ENCODE measurements at regions not wholly inside any gene's neighbourhood (a gene's known extent, or its start where the extent isn't known, plus 50 kb on each side); places are given as distances from the start of the nearest gene placed in this dataset.

DNA sequence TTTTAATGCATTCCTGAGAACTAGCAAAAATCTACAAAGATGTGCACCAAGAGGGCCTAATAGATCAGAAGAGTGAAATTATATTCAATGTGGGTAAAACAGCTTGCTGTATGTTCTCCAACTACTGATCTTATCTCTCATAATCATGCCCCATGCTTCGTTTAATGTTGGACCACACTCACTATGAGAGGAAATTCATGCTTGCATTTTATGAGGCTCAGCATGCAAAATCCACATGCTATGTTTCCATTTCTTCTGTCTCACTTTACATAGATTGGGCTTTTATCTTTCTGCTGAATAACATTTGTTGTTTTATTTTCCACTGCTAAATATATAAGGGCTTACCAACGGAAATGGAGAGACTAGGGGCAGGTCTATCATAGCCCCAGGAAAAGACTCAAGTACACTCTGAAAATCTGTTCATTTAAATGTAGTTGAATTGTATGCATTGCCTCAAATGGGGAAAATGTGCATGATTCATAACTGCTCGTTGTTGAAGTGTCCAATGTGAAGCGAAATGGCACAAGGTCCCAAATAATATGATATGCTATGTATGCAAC is 474.2 kb downstream of the EFNA5 start:
- Histone ChIP-seq H3K27ac (ENCODE audit: insufficient read depth, low read length) (no peak overlapping the region), H3K79me1 (ENCODE audit: low read depth in 1 of 2, low read length in 2 of 2) (no peaks in the 10 kb centered on the region), H2BK20ac (ENCODE audit: low read depth, low read length) (no peak overlapping the region), H4K91ac (ENCODE audit: insufficient read depth, low read depth, low read length) (no peak overlapping the region), H3K36me3 (ENCODE audit: control insufficient read depth, insufficient read depth, low read length) (no peaks in the 10 kb centered on the region), H4K20me1 (ENCODE audit: insufficient read depth, low read length) (no peaks in the 10 kb centered on the region), H3K4ac (ENCODE audit: low read depth, low read length) (no peak overlapping the region), H2BK5ac (ENCODE audit: low read depth, low read length, poor library complexity, severe bottlenecking) (no peak overlapping the region), H3K23ac (ENCODE audit: low read depth, low read length) (no peak overlapping the region), H3K9ac (ENCODE audit: low read depth, low read length) (no peak overlapping the region), H3K14ac (replicated peaks; ENCODE audit: low read depth, low read length) (no peak overlapping the region), H3K9me3 (ENCODE audit: control insufficient read depth, insufficient read depth, low read length) (no peaks in the 10 kb centered on the region), H2BK15ac (ENCODE audit: low read depth, low read length) (no peak overlapping the region), H2AK9ac (replicated peaks; ENCODE audit: low read depth, low read length, poor library complexity) (no peak overlapping the region), H3K27me3 (ENCODE audit: control insufficient read depth, insufficient read depth, low read length) (no peaks in the 10 kb centered on the region), H3K4me3 (ENCODE audit: insufficient read depth, low read depth, low read length) (no peak overlapping the region), H2AK5ac (ENCODE audit: low read depth, low read length) (no peak overlapping the region), H2AFZ (replicated peaks; ENCODE audit: low read length, poor library complexity) (no peak overlapping the region), H3K9me1 (ENCODE audit: insufficient read depth, low read length) (no peaks in the 10 kb centered on the region), H4K5ac (ENCODE audit: low read depth, low read length) (no peak overlapping the region), H2BK120ac (ENCODE audit: low read depth, low read length) (no peak overlapping the region), H3K18ac (ENCODE audit: low read depth, low read length) (no peak overlapping the region), H4K8ac (ENCODE audit: low read depth in 2 of 2, low read length in 2 of 2) (no peak overlapping the region), H3K56ac (ENCODE audit: extremely low read depth, insufficient read depth, low read length) (no peak overlapping the region), H3K4me1 (ENCODE audit: control insufficient read depth, insufficient read depth, low read length) (no peaks in the 10 kb centered on the region), H3K4me2 (ENCODE audit: low read depth, low read length) (no peak overlapping the region)
- in situ Hi-C loops (cut with MboI; ENCODE audit: low sequenced_read_pairs) (no loop called here), intact Hi-C loops (cut with micrococcal nuclease) (no loop called here), dilution Hi-C loops (cut with HindIII; ENCODE audit: low sequenced_read_pairs, unreplicated experiment) (no loop called here)
- CTCF ChIA-PET, result interaction anchor here (0.5 kb wide), 1 partner anchor 180 kb away, joined by 3 read pairs; no protein-coding TSS in a partner anchor
- no peak for ATAC-seq (ENCODE audit: low read depth)
- POLR2A ChIA-PET (ENCODE audit: unreplicated experiment), result no interaction called here
- no TSS peak for BruUV-seq (replicated peaks)
- no peak for DNase-seq
- no CpG with 5 or more reads among the region's 4 CpGs for WGBS, 2 experiments (ENCODE audit: extremely low coverage in 2 of 2, insufficient read length in 1 of 2)
- TF ChIP-seq RFX5 (IDR thresholded peaks at IDR 0.05; ENCODE audit: low read depth, low read length) (no peak), CHD1 (IDR thresholded peaks at IDR 0.05; ENCODE audit: low read depth, low read length) (no peak), MXI1 (IDR thresholded peaks at IDR 0.05; ENCODE audit: borderline replicate concordance, low read depth, low read length) (no peak), MAZ (IDR thresholded peaks at IDR 0.05; ENCODE audit: borderline replicate concordance, low read depth, low read length) (no peak), SMC3 (IDR thresholded peaks at IDR 0.05; ENCODE audit: low read depth, low read length) (no peak), RCOR1 (IDR thresholded peaks at IDR 0.05; ENCODE audit: insufficient replicate concordance, low read length) (no peak), POLR2A (IDR thresholded peaks at IDR 0.05; ENCODE audit: low read depth, low read length) (no peak), FOS (IDR thresholded peaks at IDR 0.05; ENCODE audit: low read depth, low read length) (no peak), BHLHE40 (IDR thresholded peaks at IDR 0.05; ENCODE audit: low read depth, low read length) (no peak)
- TF ChIP-seq, protein P1, sequence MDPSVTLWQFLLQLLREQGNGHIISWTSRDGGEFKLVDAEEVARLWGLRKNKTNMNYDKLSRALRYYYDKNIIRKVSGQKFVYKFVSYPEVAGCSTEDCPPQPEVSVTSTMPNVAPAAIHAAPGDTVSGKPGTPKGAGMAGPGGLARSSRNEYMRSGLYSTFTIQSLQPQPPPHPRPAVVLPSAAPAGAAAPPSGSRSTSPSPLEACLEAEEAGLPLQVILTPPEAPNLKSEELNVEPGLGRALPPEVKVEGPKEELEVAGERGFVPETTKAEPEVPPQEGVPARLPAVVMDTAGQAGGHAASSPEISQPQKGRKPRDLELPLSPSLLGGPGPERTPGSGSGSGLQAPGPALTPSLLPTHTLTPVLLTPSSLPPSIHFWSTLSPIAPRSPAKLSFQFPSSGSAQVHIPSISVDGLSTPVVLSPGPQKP (IDR thresholded peaks at IDR 0.05; ENCODE audit: borderline replicate concordance, low read depth, low read length), result no peak
- TF ChIP-seq, protein P2, sequence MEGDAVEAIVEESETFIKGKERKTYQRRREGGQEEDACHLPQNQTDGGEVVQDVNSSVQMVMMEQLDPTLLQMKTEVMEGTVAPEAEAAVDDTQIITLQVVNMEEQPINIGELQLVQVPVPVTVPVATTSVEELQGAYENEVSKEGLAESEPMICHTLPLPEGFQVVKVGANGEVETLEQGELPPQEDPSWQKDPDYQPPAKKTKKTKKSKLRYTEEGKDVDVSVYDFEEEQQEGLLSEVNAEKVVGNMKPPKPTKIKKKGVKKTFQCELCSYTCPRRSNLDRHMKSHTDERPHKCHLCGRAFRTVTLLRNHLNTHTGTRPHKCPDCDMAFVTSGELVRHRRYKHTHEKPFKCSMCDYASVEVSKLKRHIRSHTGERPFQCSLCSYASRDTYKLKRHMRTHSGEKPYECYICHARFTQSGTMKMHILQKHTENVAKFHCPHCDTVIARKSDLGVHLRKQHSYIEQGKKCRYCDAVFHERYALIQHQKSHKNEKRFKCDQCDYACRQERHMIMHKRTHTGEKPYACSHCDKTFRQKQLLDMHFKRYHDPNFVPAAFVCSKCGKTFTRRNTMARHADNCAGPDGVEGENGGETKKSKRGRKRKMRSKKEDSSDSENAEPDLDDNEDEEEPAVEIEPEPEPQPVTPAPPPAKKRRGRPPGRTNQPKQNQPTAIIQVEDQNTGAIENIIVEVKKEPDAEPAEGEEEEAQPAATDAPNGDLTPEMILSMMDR (conservative IDR thresholded peaks at IDR 0.05; ENCODE audit: low read depth, low read length), result no peak

Measured in IMR-90 (cell line).